Fibroblast of pulmonary artery (primary cell): ENCODE measurements at regions not wholly inside any gene's neighbourhood (a gene's known extent, or its start where the extent isn't known, plus 50 kb on each side); places are given as distances from the start of the nearest gene placed in this dataset.

Source experiments
- DNase-seq: peaks from one replicate; pipeline ENCODE4 v3.0.0-alpha.2; 2010; ENCODE audit warnings: low read depth
- H3K4me3 ChIP-seq: replicated peaks from 2 replicates; pipeline ENCODE4 v1.5.1; 2011; ENCODE audit warnings: low read depth, mild to moderate bottlenecking, control low read depth, low read length, moderate library complexity
- CTCF ChIP-seq: IDR thresholded peaks from 2 replicates; pipeline ENCODE4 v1.5.1; 2011; ENCODE audit warnings: mild to moderate bottlenecking, control low read depth, low read length, inconsistent platforms; ENCODE audit errors: missing control alignments

DNA sequence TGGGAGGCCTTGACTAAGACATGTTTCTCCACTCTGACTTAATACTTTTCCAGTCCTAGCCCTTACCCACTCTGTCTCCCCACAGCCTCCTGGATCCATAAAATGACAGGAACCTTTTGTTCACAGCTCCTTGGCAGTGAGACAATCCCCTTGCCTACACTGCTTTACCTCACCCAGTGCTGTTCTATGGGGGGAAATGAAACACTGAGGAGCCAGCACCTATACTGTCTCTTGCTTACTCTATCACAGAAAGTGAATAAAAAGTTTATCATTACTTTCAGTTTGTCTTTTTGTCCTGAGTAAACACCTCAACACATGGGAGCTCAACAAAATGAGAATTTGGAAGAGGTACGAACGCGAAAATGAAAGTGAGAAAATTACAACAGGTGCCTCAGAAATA, 127.2 kb upstream of the DAAM1 start:
- no peak for DNase-seq
- no peak for TF ChIP-seq CTCF
- H3K4me3 ChIP-seq, result no peak overlapping the region

DNA sequence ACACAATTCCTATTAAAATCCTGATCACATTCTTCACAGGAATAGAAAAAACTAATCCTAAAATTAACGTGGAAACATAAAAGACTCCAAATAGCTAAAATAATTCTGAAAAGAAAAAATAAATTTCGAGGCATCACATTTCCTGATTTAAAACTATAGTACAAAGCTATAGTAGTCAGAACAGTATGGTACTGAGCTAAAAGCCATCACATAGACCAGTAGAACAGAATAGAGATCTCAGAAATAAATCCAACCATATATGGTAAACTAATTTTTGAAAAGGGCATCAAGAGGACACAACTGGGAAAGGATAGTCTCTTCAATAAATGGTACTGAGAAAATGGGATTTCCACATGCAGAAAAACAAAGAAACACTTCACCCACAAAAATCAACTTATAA, 125.2 kb upstream of the DAAM1 start:
- DNase-seq, result no peak
- no peak overlapping the region for H3K4me3 ChIP-seq
- TF ChIP-seq CTCF, result no peak

- no peak for TF ChIP-seq CTCF
- peak; percentile 27 for DNase-seq
These were observed 121.2 kb upstream of the DAAM1 start for GRCh38 chr14:59067127-59067894.

GRCh38 chr14:59069163-59069854, 119.2 kb upstream of the DAAM1 start:
- no peak for TF ChIP-seq CTCF
- DNase-seq, result no peak
- no peak overlapping the region for H3K4me3 ChIP-seq

More at GRCh38 chr14:59067127-59067894, 121.2 kb upstream of the DAAM1 start:
- no peak overlapping the region for H3K4me3 ChIP-seq

DNA sequence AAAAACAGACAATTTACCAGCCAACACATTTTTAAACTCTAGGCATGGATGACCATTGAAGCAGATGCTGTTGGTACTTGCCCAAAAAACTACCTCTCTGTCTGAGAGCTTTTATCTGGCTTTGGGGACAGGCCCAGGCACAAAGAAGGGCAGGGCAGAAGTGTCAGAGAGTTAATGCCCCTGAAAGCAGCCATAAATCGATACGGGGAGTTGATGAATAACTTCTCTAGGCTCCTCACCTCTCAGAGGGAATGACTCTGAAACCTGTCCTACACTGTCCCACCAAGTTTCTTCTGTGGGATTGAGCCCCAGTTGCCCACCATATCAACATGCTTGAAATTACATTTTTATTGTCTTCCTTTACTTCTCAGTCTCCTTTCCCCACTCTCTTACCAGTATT, 113.0 kb upstream of the DAAM1 start:
- TF ChIP-seq CTCF, result no peak
- no peak overlapping the region for H3K4me3 ChIP-seq
- DNase-seq, result no peak

- DNase-seq, result no peak
- no peak for TF ChIP-seq CTCF
- H3K4me3 ChIP-seq, result no peak overlapping the region
These were observed 106.7 kb upstream of the DAAM1 start for GRCh38 chr14:59081720-59082119.

DNA sequence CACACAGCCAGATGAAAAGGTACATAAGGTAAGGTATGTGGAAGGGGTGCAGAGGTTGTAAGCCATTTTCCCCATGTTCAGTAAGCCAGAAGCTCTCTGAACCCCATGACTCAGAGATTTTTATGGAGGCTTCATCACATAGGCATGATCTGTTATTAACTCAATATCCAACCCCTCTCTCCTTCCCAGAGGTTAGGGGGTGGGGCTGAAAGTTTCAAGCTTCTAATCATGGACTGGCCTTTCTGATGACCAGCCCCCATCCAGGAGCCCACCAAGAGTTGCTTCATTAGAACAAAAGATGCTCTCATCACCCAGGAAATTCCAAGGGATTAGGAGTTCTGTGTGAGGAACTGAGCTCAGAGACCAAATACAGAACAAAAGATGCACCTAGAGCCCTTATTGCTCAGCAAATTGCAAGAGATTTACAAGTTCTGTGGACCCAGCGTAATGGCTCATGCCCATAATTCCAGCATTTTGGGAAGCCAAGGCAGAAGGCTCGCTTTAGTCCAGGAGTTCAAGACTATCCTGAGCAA, 103.2 kb upstream of the DAAM1 start:
- DNase-seq, result no peak
- TF ChIP-seq CTCF, result no peak

More for the DNA sequence above, 103.2 kb upstream of the DAAM1 start:
- H3K4me3 ChIP-seq, result no peak overlapping the region
